HCT116 (cell line): ENCODE measurements at regions not wholly inside any gene's neighbourhood (a gene's known extent, or its start where the extent isn't known, plus 50 kb on each side); places are given as distances from the start of the nearest gene placed in this dataset.

Experiments used
- CTCF ChIP-seq, 3 experiments: fragments of 200-600 bp in 1 of 3; sonication (generic) in 1 of 3; IDR thresholded peaks in 2 of 3; conservative IDR thresholded peaks in 1 of 3; 2 replicates each; pipeline ENCODE4 v1.5.1; 2012 to 2017; ENCODE audit warnings: low read depth in 2 of 3, low read length in 2 of 3, antibody characterized with exemption in 1 of 3, borderline replicate concordance in 1 of 3, control low read depth in 1 of 3, mild to moderate bottlenecking in 1 of 3, mixed read lengths in 1 of 3, mixed run types in 1 of 3, moderate library complexity in 1 of 3; ENCODE audit not compliant: insufficient read depth in 1 of 3
- JUND ChIP-seq: IDR thresholded peaks from 2 replicates; pipeline ENCODE4 v1.6.1; 2012
- MAX ChIP-seq: IDR thresholded peaks from 2 replicates; pipeline ENCODE4 v1.6.1; 2012

DNA sequence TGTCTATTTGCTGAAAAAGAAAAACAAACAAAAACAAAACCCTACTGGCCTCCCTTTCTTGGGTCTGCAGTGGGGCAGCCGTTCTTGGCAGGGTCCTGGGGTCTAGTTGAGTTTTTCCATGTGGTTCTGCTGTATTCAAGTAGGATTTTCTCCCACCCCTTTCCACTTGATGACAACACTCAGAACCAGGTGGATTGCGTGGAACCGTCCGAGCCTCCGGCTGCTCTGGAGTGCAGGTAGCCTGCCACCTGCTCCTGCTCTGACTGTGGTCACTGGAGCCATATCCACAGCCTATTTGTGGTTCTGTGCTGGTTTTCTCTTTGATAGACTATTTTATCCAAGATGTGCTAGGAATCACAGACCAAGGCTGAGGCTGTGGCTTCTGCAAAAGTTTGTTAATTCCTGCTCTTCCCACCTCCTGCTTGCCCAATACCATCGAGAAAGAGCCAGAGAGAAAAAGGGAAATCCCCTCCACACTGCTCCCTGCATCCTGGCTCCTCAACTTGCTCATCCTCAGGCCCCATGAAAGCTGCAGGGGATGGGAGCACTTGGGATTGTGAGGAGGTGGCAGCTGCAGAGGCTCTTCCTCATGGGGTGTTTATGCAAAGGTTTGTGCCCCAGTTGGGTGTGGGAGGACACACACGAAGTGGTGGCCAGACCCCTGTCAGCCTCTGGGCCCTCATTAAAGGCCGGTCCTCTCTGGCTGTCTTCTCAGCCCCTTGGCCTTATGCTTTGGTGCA is 377.8 kb upstream of the TNRC6C start:
- TF ChIP-seq CTCF (IDR thresholded peaks at IDR 0.05 in 2 of 3, conservative IDR thresholded peaks at IDR 0.05 in 1 of 3; ENCODE audit: borderline replicate concordance in 1 of 3, insufficient read depth in 1 of 3, low read depth in 2 of 3, low read length in 2 of 3) (no peak), MAX (no peak), JUND (no peak)
